ENCODE measurements at regions not wholly inside any gene's neighbourhood (a gene's known extent, or its start where the extent isn't known, plus 50 kb on each side); places are given as distances from the start of the nearest gene placed in this dataset.

- H2BK15ac ChIP-seq (ENCODE audit: low read depth, low read length): no peak overlapping the region
- H4K20me1 ChIP-seq (ENCODE audit: control insufficient read depth, insufficient read depth, insufficient read length): no peaks in the 10 kb centered on the region
- TF ChIP-seq CTCF (conservative IDR thresholded peaks at IDR 0.05): no peak
- H3K18ac ChIP-seq (ENCODE audit: insufficient read length, low read depth, low read length): no peak overlapping the region
- H3K27ac Mint-ChIP-seq: no peak overlapping the region
- no peak overlapping the region for H4K91ac ChIP-seq (ENCODE audit: insufficient read length, low read depth, low read length)
- H3K4me2 ChIP-seq (ENCODE audit: insufficient read depth, insufficient read length, low read length): no peak overlapping the region
- H3K23me2 ChIP-seq (ENCODE audit: insufficient read length, low read depth, low read length, poor library complexity, severe bottlenecking): no peaks in the 10 kb centered on the region
- no peaks in the 10 kb centered on the region for H3K27me3 ChIP-seq (ENCODE audit: insufficient read depth, low read length)
- H3K56ac ChIP-seq (ENCODE audit: insufficient read length, low read depth, low read length): no peak overlapping the region
- DNase-seq: no peak
- H3K9ac ChIP-seq (ENCODE audit: extremely low read depth, insufficient read length, low read length): no peak overlapping the region
- H3K4ac ChIP-seq (ENCODE audit: low read depth, low read length): no peak overlapping the region
- WGBS (ENCODE audit: extremely low coverage, insufficient read length, low lambda C conversion rate): no CpG with 5 or more reads among the region's 2 CpGs
- H3K23ac ChIP-seq (ENCODE audit: insufficient read length, low read depth, low read length): no peak overlapping the region
- no peaks in the 10 kb centered on the region for H3K4me1 ChIP-seq (ENCODE audit: insufficient read depth, low read length)
- H3K36me3 Mint-ChIP-seq (ENCODE audit: insufficient read depth in 1 of 3, low read depth in 3 of 3): no peaks in the 10 kb centered on the region
- H2AK5ac ChIP-seq (ENCODE audit: insufficient read length, low read length): no peak overlapping the region
- no peak overlapping the region for H2BK120ac ChIP-seq (ENCODE audit: low read depth, low read length, poor library complexity, severe bottlenecking)
- H2AFZ ChIP-seq (ENCODE audit: low read length): no peak overlapping the region
- no peak overlapping the region for H2BK12ac ChIP-seq (ENCODE audit: insufficient read length, low read depth, low read length)
- H3K4me3 Mint-ChIP-seq: no peak overlapping the region
- peaks cover 4 to 6% of the 10 kb centered on the region in 2 experiments for H3K4me1 Mint-ChIP-seq
- H3T11ph ChIP-seq (ENCODE audit: low read length): no peak overlapping the region
- no peaks in the 10 kb centered on the region for H3K27me3 Mint-ChIP-seq (ENCODE audit: low read depth)
- H2BK5ac ChIP-seq (ENCODE audit: insufficient read length, low read length): no peak overlapping the region
- H3K14ac ChIP-seq (ENCODE audit: insufficient read depth, low read length): no peak overlapping the region
- no peak overlapping the region for H2BK20ac ChIP-seq (ENCODE audit: low read depth, low read length, poor library complexity, severe bottlenecking)
- H4K8ac ChIP-seq (replicated peaks; ENCODE audit: insufficient read length, low read depth, low read length): no peak overlapping the region
- no peaks in the 10 kb centered on the region for H3K79me2 ChIP-seq (ENCODE audit: insufficient read depth, low read length)
- no peaks in the 10 kb centered on the region for H3K79me1 ChIP-seq (ENCODE audit: insufficient read depth, low read depth, low read length, poor library complexity, severe bottlenecking)
- no peak overlapping the region for H3K27ac ChIP-seq (ENCODE audit: insufficient read length, low read depth, low read length)
- H4K5ac ChIP-seq (ENCODE audit: insufficient read length, low read depth, low read length): no peak overlapping the region
- H3K9me3 ChIP-seq (ENCODE audit: control insufficient read depth, low read depth, low read length): no peaks in the 10 kb centered on the region
- H3K9me3 Mint-ChIP-seq: no peaks in the 10 kb centered on the region
Measured at GRCh38 chr16:62927122-62927521, 890.9 kb upstream of the CDH8 start.

All from H9 (cell line).